Liver (tissue), 7 donors: ENCODE measurements at regions not wholly inside any gene's neighbourhood (a gene's known extent, or its start where the extent isn't known, plus 50 kb on each side); places are given as distances from the start of the nearest gene placed in this dataset.

ENCODE experiments used
- DNase-seq: peaks from one replicate; pipeline ENCODE4 v3.0.0-alpha.2; 2017; ENCODE audit warnings: low spot score
- H3K27ac ChIP-seq, 2 donors: one replicate each; pipeline ENCODE4 v1.7.0; 2013; ENCODE audit warnings: inconsistent platforms in 2 of 2, low read length in 2 of 2, control low read depth in 1 of 2, low read depth in 1 of 2, mild to moderate bottlenecking in 1 of 2
- H3K27me3 ChIP-seq, 4 donors: one replicate each; pipeline versions ENCODE4 v1.6.1 to v1.7.0; 2013; ENCODE audit warnings: low read length in 3 of 4, inconsistent platforms in 1 of 4, mild to moderate bottlenecking in 1 of 4, moderate library complexity in 1 of 4; ENCODE audit not compliant: control insufficient read depth in 4 of 4, insufficient read depth in 4 of 4
- H3K36me3 ChIP-seq, 4 donors: one replicate each; pipeline versions ENCODE4 v1.6.1 to v1.7.0; 2013; ENCODE audit warnings: low read length in 3 of 4, mild to moderate bottlenecking in 3 of 4, low read depth in 1 of 4, moderate library complexity in 1 of 4; ENCODE audit not compliant: control insufficient read depth in 4 of 4, insufficient read depth in 3 of 4
- H3K4me1 ChIP-seq, 4 donors: one replicate each; pipeline versions ENCODE4 v1.6.1 to v1.7.0; 2013; ENCODE audit warnings: low read length in 3 of 4, mild to moderate bottlenecking in 3 of 4, moderate library complexity in 1 of 4; ENCODE audit not compliant: control insufficient read depth in 4 of 4, insufficient read depth in 4 of 4
- H3K4me3 ChIP-seq, 3 donors: one replicate each; pipeline versions ENCODE4 v1.6.1 to v1.7.0; 2013; ENCODE audit warnings: low read length in 3 of 3, control low read depth in 1 of 3, low read depth in 1 of 3, mild to moderate bottlenecking in 1 of 3
- H3K9ac ChIP-seq, 2 donors: one replicate each; pipeline ENCODE4 v1.7.0; 2013; ENCODE audit warnings: low read length in 2 of 2, mild to moderate bottlenecking in 2 of 2, moderate library complexity in 2 of 2, control low read depth in 1 of 2, low read depth in 1 of 2
- H3K9me3 ChIP-seq, 4 donors: one replicate each; pipeline versions ENCODE4 v1.6.1 to v1.7.0; 2013; ENCODE audit warnings: low read length in 3 of 4; ENCODE audit not compliant: control insufficient read depth in 4 of 4
- ATF3 ChIP-seq: IDR thresholded peaks from 2 replicates; pipeline ENCODE4 v1.6.1; 2016; ENCODE audit warnings: antibody characterized with exemption
- EGR1 ChIP-seq, 2 donors: IDR thresholded peaks; 2 replicates each; pipeline ENCODE4 v1.6.1; 2016 to 2018; ENCODE audit warnings: antibody characterized with exemption in 2 of 2, low read depth in 2 of 2
- FOXA1 ChIP-seq: IDR thresholded peaks from 2 replicates; pipeline ENCODE4 v1.6.1; 2016; ENCODE audit warnings: antibody characterized with exemption
- HNF4G ChIP-seq: IDR thresholded peaks from 2 replicates; pipeline ENCODE4 v1.6.1; 2016; ENCODE audit warnings: antibody characterized with exemption
- REST ChIP-seq: IDR thresholded peaks from 2 replicates; pipeline ENCODE4 v1.6.1; 2016; ENCODE audit warnings: antibody characterized with exemption, mild to moderate bottlenecking
- YY1 ChIP-seq: IDR thresholded peaks from 2 replicates; pipeline ENCODE4 v1.6.1; 2016; ENCODE audit warnings: antibody characterized with exemption, mild to moderate bottlenecking
- WGBS: extraction: QIAGEN DNeasy Blood & Tissue Kit; methylation state at CpG from one replicate; pipeline ENCODE4 v1.1.7; 2013; 5-methylcytosine and 5-hydroxymethylcytosine counted together
- TF ChIP-seq, protein P1 (sequence below): IDR thresholded peaks from 2 replicates; pipeline ENCODE4 v1.6.1; 2016; ENCODE audit warnings: antibody characterized with exemption
- donor health status: healthy.
- donor health status: healthy.
- donor health status: healthy.
- donor health status: healthy.

- Histone ChIP-seq H3K27ac (no peak overlapping the region), H3K4me3 (no peak overlapping the region), H3K4me1 (no peaks in the 10 kb centered on the region), H3K9me3 (no peaks in the 10 kb centered on the region), H3K27me3 (no peaks in the 10 kb centered on the region), H3K36me3 (no peaks in the 10 kb centered on the region), H3K9ac (no peak overlapping the region)
- peak; percentile 94 for TF ChIP-seq REST
- TF ChIP-seq, protein P1, sequence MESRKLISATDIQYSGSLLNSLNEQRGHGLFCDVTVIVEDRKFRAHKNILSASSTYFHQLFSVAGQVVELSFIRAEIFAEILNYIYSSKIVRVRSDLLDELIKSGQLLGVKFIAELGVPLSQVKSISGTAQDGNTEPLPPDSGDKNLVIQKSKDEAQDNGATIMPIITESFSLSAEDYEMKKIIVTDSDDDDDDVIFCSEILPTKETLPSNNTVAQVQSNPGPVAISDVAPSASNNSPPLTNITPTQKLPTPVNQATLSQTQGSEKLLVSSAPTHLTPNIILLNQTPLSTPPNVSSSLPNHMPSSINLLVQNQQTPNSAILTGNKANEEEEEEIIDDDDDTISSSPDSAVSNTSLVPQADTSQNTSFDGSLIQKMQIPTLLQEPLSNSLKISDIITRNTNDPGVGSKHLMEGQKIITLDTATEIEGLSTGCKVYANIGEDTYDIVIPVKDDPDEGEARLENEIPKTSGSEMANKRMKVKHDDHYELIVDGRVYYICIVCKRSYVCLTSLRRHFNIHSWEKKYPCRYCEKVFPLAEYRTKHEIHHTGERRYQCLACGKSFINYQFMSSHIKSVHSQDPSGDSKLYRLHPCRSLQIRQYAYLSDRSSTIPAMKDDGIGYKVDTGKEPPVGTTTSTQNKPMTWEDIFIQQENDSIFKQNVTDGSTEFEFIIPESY = no peak
- DNase-seq = no peak
- 64% methylated on average over 12 of the region's 12 CpGs for WGBS
Measured at GRCh38 chr16:26316683-26317464, 625.1 kb downstream of the HS3ST4 start.

DNA sequence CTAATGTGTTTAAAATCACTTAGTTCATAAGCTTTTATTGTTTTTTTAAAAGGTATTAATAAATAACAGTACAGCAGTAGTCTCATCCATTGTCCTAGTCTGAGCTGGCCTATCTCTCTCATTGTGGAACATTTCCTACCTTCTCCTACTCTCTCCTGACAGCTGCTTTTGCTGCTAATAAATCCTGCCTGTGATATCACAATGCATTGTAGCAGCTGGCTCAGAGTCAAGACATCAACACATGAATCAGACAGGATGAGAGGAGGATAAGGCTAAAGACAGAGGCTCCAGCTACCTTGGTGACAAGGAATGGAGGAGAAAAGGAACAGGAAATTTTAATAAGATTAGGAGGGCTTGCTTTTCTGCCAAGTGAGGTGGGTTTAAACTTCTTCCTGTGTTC, 626.1 kb downstream of the HS3ST4 start:
- no peak for DNase-seq
- no peaks in the 10 kb centered on the region for H3K9me3 ChIP-seq
- no peak for TF ChIP-seq HNF4G

DNA sequence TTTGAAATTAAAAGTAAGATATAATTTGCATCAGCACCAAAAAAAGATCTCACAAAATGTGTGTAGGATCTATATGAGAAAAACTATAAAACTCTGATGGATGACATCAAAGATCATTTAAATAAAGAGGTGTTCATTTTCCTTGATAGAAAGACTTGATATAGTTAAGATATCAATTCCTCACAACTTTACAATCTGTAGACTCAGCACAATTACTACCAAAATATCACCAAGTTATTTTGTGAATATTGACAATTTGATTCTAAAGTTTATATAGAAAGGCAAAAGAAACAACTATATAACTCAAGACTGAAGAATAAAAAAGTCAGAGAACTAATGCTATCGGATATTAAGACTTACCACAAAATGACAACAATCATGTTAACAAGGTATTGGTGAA, 638.9 kb downstream of the HS3ST4 start:
- 93% methylated on average over 1 of the region's 1 CpG for WGBS
- Histone ChIP-seq H3K9me3 (peaks cover 0 to 5% (median 0%) of the 10 kb centered on the region in 4 donors), H3K27ac (no peak overlapping the region), H3K4me1 (peaks cover 0 to 22% (median 17%) of the 10 kb centered on the region in 4 donors), H3K4me3 (no peak overlapping the region), H3K9ac (no peak overlapping the region), H3K36me3 (no peaks in the 10 kb centered on the region), H3K27me3 (no peaks in the 10 kb centered on the region)
- DNase-seq = no peak
- TF ChIP-seq EGR1 (IDR thresholded peaks at IDR 0.05; ENCODE audit: low read depth in 2 of 2) (no peak), YY1 (no peak), REST (no peak), FOXA1 (no peak), ATF3 (no peak)
- TF ChIP-seq, protein P1 = no peak

More for the DNA sequence above, 626.1 kb downstream of the HS3ST4 start:
- Histone ChIP-seq H3K4me3 (no peak overlapping the region), H3K36me3 (no peaks in the 10 kb centered on the region), H3K4me1 (no peaks in the 10 kb centered on the region), H3K9ac (no peak overlapping the region), H3K27ac (no peak overlapping the region), H3K27me3 (no peaks in the 10 kb centered on the region)
